ENCODE measurements at regions not wholly inside any gene's neighbourhood (a gene's known extent, or its start where the extent isn't known, plus 50 kb on each side); places are given as distances from the start of the nearest gene placed in this dataset.

GRCh38 chr6:80460257-80460865, 353.9 kb downstream of the BCKDHB start:
- DNase-seq (ENCODE audit: extremely low read depth, insufficient read length) = no peak
- Histone ChIP-seq H3K36me3 (ENCODE audit: control insufficient read depth, insufficient read depth, low read length) (no peaks in the 10 kb centered on the region), H3K27me3 (replicated peaks; ENCODE audit: control insufficient read depth, insufficient read depth, low read length) (no peaks in the 10 kb centered on the region), H3K4me3 (replicated peaks; ENCODE audit: low read depth, low read length) (no peak overlapping the region)
- TF ChIP-seq CTCF (IDR thresholded peaks at IDR 0.05; ENCODE audit: insufficient read depth, low read length, poor library complexity, severe bottlenecking) = no peak

- Histone ChIP-seq H3K4me3 (replicated peaks; ENCODE audit: low read depth, low read length) (no peak overlapping the region), H3K36me3 (ENCODE audit: control insufficient read depth, insufficient read depth, low read length) (no peaks in the 10 kb centered on the region), H3K27me3 (replicated peaks; ENCODE audit: control insufficient read depth, insufficient read depth, low read length) (no peaks in the 10 kb centered on the region)
- DNase-seq (ENCODE audit: extremely low read depth, insufficient read length) = no peak
- peak; percentile 35 for TF ChIP-seq CTCF (IDR thresholded peaks at IDR 0.05; ENCODE audit: insufficient read depth, low read length, poor library complexity, severe bottlenecking)
Observed at GRCh38 chr6:80457439-80457933, 351.0 kb downstream of the BCKDHB start.

GRCh38 chr6:80456724-80457438, 350.4 kb downstream of the BCKDHB start:
- TF ChIP-seq CTCF (IDR thresholded peaks at IDR 0.05; ENCODE audit: insufficient read depth, low read length, poor library complexity, severe bottlenecking) = no peak
- no peak for DNase-seq (ENCODE audit: extremely low read depth, insufficient read length)
- Histone ChIP-seq H3K36me3 (ENCODE audit: control insufficient read depth, insufficient read depth, low read length) (no peaks in the 10 kb centered on the region), H3K27me3 (replicated peaks; ENCODE audit: control insufficient read depth, insufficient read depth, low read length) (no peaks in the 10 kb centered on the region), H3K4me3 (replicated peaks; ENCODE audit: low read depth, low read length) (no peak overlapping the region)

- no peak for TF ChIP-seq CTCF (IDR thresholded peaks at IDR 0.05; ENCODE audit: insufficient read depth, low read length, poor library complexity, severe bottlenecking)
- H3K27me3 ChIP-seq (replicated peaks; ENCODE audit: control insufficient read depth, insufficient read depth, low read length) = no peaks in the 10 kb centered on the region
- DNase-seq (ENCODE audit: extremely low read depth, insufficient read length) = no peak
- H3K4me3 ChIP-seq (replicated peaks; ENCODE audit: low read depth, low read length) = no peak overlapping the region
- no peaks in the 10 kb centered on the region for H3K36me3 ChIP-seq (ENCODE audit: control insufficient read depth, insufficient read depth, low read length)
Observed at GRCh38 chr6:80454661-80455365, 348.3 kb downstream of the BCKDHB start.

- no peak for TF ChIP-seq CTCF (IDR thresholded peaks at IDR 0.05; ENCODE audit: insufficient read depth, low read length, poor library complexity, severe bottlenecking)
- DNase-seq (ENCODE audit: extremely low read depth, insufficient read length) = peak; percentile 12
- H3K4me3 ChIP-seq (replicated peaks; ENCODE audit: low read depth, low read length) = no peak overlapping the region
- H3K27me3 ChIP-seq (replicated peaks; ENCODE audit: control insufficient read depth, insufficient read depth, low read length) = no peaks in the 10 kb centered on the region
- H3K36me3 ChIP-seq (ENCODE audit: control insufficient read depth, insufficient read depth, low read length) = no peaks in the 10 kb centered on the region
Observed at GRCh38 chr6:80454197-80454596, 347.7 kb downstream of the BCKDHB start.
